Effector memory CD8-positive, alpha-beta T cell (primary cell): ENCODE measurements at regions not wholly inside any gene's neighbourhood (a gene's known extent, or its start where the extent isn't known, plus 50 kb on each side); places are given as distances from the start of the nearest gene placed in this dataset.

ENCODE experiments used
- ATAC-seq: fragments of 150-1000 bp; cut with Tn5 transposase; replicated peaks from 2 replicates; pipeline ENCODE4 v1.10.0; 2021; ENCODE audit warnings: mild to moderate bottlenecking, moderate library complexity
- DNase-seq, 3 experiments: peaks; one replicate each; pipeline ENCODE4 v3.0.0; 2021
- H3K27ac Mint-ChIP-seq, 2 donors: one replicate each; pipeline ENCODE4 v1.8.0; 2022; ENCODE audit warnings: mild to moderate bottlenecking in 2 of 2, mixed read lengths in 2 of 2, moderate library complexity in 2 of 2
- H3K27me3 Mint-ChIP-seq, 2 donors: one replicate each; pipeline ENCODE4 v1.8.0; 2022; ENCODE audit warnings: mixed read lengths in 2 of 2
- H3K36me3 Mint-ChIP-seq: one replicate; pipeline ENCODE4 v1.8.0; 2022; ENCODE audit warnings: mild to moderate bottlenecking, moderate library complexity, mixed read lengths; ENCODE audit not compliant: insufficient read depth
- H3K4me1 Mint-ChIP-seq, 2 donors: one replicate each; pipeline ENCODE4 v1.8.0; 2022; ENCODE audit warnings: low read depth in 2 of 2, mixed read lengths in 2 of 2
- H3K4me3 Mint-ChIP-seq, 2 donors: one replicate each; pipeline ENCODE4 v1.8.0; 2022; ENCODE audit warnings: mild to moderate bottlenecking in 2 of 2, mixed read lengths in 2 of 2, moderate library complexity in 2 of 2
- H3K9me3 Mint-ChIP-seq, 2 donors: one replicate each; pipeline ENCODE4 v1.8.0; 2022; ENCODE audit warnings: mixed read lengths in 2 of 2

DNA sequence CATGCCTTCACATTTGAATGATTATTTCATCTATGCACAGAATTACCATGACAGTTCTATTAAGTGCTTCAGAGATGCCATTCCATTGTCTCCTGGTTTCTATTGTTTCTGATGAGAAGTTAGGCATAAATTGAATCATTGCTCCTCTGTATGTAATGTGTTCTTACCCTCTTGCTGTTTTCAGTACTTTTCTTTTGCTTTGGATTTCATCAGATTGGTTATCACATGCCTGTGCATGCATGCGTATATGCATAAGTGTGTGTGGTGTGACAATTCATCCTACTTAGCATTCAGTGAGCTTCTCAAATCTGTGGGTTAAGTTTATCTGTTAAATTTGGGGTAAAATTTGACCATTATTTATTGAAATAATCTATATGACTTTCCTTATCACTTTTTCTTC is 263.3 kb upstream of the RND3 start:
- Mint-ChIP-seq H3K9me3 (peaks cover 2 to 7% of the 10 kb centered on the region in 2 donors), H3K27me3 (no peaks in the 10 kb centered on the region), H3K4me3 (no peak overlapping the region), H3K4me1 (no peaks in the 10 kb centered on the region), H3K36me3 (no peaks in the 10 kb centered on the region), H3K27ac (no peak overlapping the region)
- ATAC-seq (no peak), DNase-seq (no peak)

DNA sequence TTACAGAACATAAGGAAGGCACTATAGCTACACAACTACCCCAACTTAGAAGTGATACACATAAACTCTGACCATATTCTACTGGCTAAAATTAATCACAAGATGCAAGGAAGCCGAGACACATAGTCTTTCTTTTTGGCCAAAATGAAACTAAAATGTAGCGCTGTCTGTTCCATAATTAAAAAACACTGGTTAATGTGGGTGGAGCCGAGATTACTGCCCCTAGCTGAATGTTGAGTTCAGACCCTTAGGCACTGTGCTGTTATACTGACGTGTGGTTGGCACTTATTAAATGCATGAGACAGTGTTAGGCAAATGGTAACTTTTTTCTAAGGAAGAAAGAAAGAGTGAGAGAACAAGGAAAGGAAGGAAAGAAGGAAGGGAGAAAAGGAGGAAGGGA is 254.6 kb upstream of the RND3 start:
- no peak for DNase-seq
- H3K4me3 Mint-ChIP-seq: no peak overlapping the region
- H3K27ac Mint-ChIP-seq: no peak overlapping the region
- peaks cover 0 to 1% of the 10 kb centered on the region in 2 donors for H3K9me3 Mint-ChIP-seq
- no peaks in the 10 kb centered on the region for H3K4me1 Mint-ChIP-seq
- ATAC-seq: no peak
- H3K27me3 Mint-ChIP-seq: no peaks in the 10 kb centered on the region
- no peaks in the 10 kb centered on the region for H3K36me3 Mint-ChIP-seq

DNA sequence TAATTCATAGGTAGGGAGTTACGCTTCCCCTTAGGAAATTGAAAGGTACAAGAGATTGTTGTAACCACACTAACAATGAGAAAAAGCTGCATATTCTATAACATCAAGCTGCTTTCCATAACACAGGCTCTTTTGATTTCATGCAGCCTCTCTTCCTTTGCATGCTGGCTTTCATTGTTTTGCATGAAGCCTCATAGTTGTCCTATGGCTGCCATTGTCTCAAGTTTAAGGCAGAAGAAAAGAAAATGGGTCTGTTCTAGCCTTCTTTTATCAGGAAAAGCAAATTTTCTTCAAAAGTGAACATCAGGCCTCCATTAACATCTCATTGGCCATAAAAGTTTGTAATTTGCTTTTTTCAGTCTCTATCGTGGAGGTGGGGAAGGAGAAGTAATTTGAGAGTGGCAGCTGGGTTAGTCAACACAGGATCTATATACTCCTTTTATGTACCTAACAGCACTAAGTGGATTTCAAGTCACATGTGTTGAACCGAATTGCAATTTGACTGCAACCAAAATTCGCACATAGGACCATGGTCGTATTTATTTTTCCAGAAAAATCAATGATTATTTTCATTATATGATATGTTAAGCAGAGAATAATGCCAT is 248.5 kb upstream of the RND3 start:
- Mint-ChIP-seq H3K36me3 (no peaks in the 10 kb centered on the region), H3K9me3 (no peaks in the 10 kb centered on the region), H3K4me3 (no peak overlapping the region), H3K4me1 (no peaks in the 10 kb centered on the region), H3K27ac (no peak overlapping the region), H3K27me3 (no peaks in the 10 kb centered on the region)
- ATAC-seq (no peak), DNase-seq (no peak)

DNA sequence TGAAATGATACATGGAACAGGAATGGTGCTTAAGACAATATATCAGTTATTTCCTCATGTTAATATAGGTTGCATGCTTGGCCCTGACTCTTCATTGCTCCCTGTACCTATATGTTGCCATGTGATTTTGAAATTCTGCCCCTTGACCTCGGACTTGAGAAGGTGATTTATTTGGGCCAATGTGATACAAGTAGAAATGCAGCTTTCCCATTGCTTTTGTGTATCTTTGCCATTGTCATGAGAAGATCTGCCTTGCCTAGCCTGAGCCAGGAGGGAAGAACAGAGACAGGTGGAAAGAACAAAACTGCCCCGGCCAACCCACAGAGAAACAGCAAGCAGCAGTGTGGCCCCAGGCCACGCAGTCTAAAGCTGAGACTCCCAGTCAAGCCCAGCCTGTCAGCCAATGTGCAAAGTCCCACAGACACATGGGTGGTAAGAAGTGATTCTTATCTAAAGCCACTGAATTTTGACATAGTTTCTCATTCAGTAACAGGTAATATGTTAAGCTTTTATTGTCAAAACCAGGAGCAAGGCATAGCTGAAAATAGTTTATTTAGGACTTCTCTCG is 245.7 kb upstream of the RND3 start:
- Mint-ChIP-seq H3K4me1 (no peaks in the 10 kb centered on the region), H3K27ac (no peak overlapping the region), H3K27me3 (no peaks in the 10 kb centered on the region), H3K4me3 (no peak overlapping the region), H3K36me3 (no peaks in the 10 kb centered on the region), H3K9me3 (no peaks in the 10 kb centered on the region)
- DNase-seq (no peak), ATAC-seq (no peak)

DNA sequence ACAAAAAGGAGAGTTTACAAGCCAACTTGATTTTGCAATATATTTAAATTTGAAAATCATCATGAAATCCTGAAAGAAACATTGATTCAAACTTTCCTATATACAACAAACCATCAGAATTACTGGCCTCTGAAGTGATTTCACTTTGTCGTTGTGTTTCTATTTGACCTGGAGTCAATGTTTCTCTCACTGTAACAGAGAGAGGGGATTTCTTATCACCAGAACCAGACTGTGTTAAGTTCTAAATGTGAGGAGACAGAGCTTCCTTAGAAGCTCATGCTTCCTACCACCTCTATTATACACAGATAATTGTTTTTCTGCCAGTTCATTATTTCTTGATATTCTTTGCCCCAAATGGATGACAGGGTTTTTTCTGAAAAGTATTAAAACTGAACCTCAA is 245.0 kb upstream of the RND3 start:
- no peak for DNase-seq
- Mint-ChIP-seq H3K27ac (no peak overlapping the region), H3K9me3 (no peaks in the 10 kb centered on the region), H3K27me3 (no peaks in the 10 kb centered on the region), H3K4me3 (no peak overlapping the region), H3K4me1 (no peaks in the 10 kb centered on the region), H3K36me3 (no peaks in the 10 kb centered on the region)
- ATAC-seq: no peak

DNA sequence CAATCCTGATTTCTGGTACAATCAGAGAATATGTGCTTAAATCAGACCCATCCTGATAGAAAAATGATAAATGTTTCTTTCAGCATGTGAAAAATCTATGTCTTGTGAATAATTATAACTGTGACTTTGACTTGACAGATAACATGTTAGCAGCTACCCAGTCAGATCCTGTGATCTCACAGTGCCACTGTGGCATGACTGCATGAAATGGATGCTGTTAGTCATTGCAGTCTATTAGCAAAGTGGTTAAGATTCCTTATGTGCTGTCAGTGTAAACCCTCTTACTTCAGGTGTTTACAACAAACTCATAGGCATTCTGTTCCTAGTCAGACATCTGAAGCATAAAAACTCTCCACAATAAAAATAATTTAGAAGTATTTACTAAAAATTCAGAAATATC is 244.6 kb upstream of the RND3 start:
- Mint-ChIP-seq H3K9me3 (no peaks in the 10 kb centered on the region), H3K36me3 (no peaks in the 10 kb centered on the region), H3K27ac (no peak overlapping the region), H3K4me3 (no peak overlapping the region), H3K27me3 (no peaks in the 10 kb centered on the region), H3K4me1 (no peaks in the 10 kb centered on the region)
- no peak for DNase-seq
- no peak for ATAC-seq

DNA sequence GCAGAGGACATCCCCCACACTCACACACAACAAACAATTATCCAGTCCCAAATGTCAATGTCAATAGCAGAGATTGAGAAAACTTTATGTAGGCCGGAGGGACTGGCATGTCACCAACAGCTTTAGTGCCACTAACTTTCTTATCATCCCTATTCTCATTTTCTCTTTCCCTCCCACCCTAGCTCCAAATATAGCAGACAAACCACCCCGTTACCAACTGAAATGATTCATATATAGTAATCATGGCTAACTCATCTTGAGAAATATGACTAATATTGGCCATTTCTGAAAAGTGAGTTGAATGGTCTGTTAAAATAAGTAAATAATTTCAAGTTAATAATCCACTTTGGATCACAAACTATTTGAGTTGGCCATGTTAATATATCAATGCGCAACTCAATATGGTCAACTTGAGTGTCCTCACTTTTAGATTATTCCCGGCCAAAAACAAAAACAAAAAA is 242.1 kb upstream of the RND3 start:
- DNase-seq (no peak), ATAC-seq (no peak)
- H3K4me3 Mint-ChIP-seq: no peak overlapping the region
- H3K36me3 Mint-ChIP-seq: no peaks in the 10 kb centered on the region
- H3K4me1 Mint-ChIP-seq: no peaks in the 10 kb centered on the region
- H3K9me3 Mint-ChIP-seq: peaks cover 0 to 3% of the 10 kb centered on the region in 2 donors
- no peaks in the 10 kb centered on the region for H3K27me3 Mint-ChIP-seq
- H3K27ac Mint-ChIP-seq: no peak overlapping the region

DNA sequence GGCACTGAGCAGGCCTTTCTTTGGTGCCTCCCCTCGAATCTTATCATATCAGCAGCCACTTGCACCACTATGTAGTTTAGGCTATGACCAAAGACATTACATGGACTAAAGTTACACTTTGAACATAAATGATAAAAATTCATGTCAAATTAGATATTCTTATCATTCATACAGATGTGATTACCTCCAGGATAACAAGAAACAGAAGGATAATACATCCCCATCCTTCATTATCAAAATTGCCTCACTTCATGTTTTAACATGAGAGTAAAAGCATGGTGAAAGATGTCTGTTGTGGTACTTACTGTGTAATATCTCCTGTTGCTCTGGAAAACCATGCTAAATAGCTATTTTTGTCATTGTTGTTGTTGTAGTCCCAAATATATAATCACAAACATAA is 230.8 kb upstream of the RND3 start:
- no peaks in the 10 kb centered on the region for H3K27me3 Mint-ChIP-seq
- no peak overlapping the region for H3K27ac Mint-ChIP-seq
- H3K36me3 Mint-ChIP-seq: no peaks in the 10 kb centered on the region
- DNase-seq (no peak), ATAC-seq (no peak)
- no peaks in the 10 kb centered on the region for H3K4me1 Mint-ChIP-seq
- peaks cover 4 to 22% of the 10 kb centered on the region in 2 donors for H3K9me3 Mint-ChIP-seq
- no peak overlapping the region for H3K4me3 Mint-ChIP-seq

DNA sequence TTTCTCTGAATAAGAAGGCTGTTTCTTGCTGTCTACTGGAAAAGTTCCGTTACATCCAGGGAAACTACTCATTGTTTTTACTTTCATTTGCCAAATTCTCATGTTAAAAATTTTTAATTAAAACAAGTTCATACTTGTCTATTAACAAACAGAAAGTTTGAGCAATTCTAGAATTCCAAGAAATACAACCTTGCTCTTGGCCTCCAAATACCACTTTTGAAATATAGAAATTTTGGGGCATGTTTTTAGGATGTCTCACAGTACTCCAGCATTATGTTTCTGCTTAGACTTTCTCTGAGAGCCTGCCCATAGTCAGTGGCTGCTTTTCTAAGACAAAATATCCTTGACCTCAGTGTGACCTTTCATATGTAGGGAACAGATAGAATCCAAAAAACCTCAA is 228.7 kb upstream of the RND3 start:
- H3K9me3 Mint-ChIP-seq: peaks cover 4 to 14% of the 10 kb centered on the region in 2 donors
- H3K4me1 Mint-ChIP-seq: no peaks in the 10 kb centered on the region
- H3K4me3 Mint-ChIP-seq: no peak overlapping the region
- no peaks in the 10 kb centered on the region for H3K36me3 Mint-ChIP-seq
- no peak for ATAC-seq
- no peak for DNase-seq
- H3K27ac Mint-ChIP-seq: no peak overlapping the region
- H3K27me3 Mint-ChIP-seq: no peaks in the 10 kb centered on the region

DNA sequence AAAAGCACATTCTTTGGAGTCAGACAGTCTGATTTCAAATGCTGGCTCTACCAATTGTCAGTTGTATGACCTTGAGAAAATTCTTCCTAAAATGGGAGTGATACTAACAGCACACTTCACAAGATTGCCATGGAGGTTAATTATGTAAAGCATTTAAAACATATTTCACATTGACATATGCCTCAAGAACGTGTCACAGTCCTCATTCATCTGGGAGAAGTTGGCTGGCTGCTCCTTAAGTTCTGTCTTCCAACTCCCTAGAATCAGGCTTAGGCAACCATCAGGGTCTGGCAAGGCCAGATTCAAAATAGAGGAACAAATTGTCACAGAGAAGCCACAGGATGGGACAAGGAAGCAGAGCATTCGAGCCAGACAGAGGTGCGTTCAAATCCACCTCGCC is 228.0 kb upstream of the RND3 start:
- Mint-ChIP-seq H3K4me3 (no peak overlapping the region), H3K27ac (no peak overlapping the region), H3K9me3 (peaks cover 4 to 14% of the 10 kb centered on the region in 2 donors), H3K36me3 (no peaks in the 10 kb centered on the region), H3K4me1 (no peaks in the 10 kb centered on the region), H3K27me3 (no peaks in the 10 kb centered on the region)
- DNase-seq (no peak), ATAC-seq (no peak)

DNA sequence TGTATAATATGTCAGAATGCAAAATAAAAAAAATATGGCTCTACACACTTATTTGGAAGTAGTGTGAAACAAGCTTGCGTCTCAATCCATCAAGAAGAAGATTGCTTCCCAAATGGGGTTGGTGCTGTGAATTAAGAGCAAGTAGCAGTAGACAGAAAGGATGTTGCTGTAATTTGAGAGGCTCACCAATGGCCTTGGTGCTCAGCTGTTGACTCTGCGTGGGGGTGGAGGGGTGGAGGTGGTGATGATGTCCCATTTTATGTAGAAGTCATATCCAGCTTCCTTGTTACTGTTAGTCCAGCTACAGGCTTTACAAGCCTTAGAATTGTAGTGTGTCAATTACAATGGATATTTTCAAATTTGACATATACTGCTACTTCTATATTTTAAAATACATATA is 223.4 kb upstream of the RND3 start:
- Mint-ChIP-seq H3K4me3 (no peak overlapping the region), H3K9me3 (peaks cover 2 to 7% of the 10 kb centered on the region in 2 donors), H3K4me1 (no peaks in the 10 kb centered on the region), H3K27ac (no peak overlapping the region), H3K36me3 (no peaks in the 10 kb centered on the region), H3K27me3 (no peaks in the 10 kb centered on the region)
- DNase-seq: no peak
- ATAC-seq: no peak

DNA sequence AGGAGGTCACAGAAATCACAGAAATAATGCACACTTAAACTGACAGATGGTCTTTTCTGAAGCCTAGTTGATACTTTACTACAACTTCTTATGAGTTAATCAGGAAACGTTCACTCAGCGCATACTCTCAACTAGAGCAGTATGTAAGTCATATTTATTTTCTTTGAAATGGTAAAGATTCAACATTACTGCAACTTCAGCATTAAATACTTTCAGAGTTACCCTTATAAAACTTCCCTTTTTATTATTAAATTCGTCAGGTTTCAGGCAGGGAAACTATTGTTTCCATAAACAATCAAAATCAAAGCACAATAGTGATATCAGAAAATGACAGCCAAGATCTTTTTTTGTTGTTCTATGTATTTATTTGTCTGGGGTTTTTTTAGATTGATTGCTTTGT is 222.6 kb upstream of the RND3 start:
- Mint-ChIP-seq H3K27ac (no peak overlapping the region), H3K9me3 (peaks cover 2 to 7% of the 10 kb centered on the region in 2 donors), H3K27me3 (no peaks in the 10 kb centered on the region), H3K36me3 (no peaks in the 10 kb centered on the region), H3K4me3 (no peak overlapping the region), H3K4me1 (no peaks in the 10 kb centered on the region)
- DNase-seq (no peak), ATAC-seq (no peak)

DNA sequence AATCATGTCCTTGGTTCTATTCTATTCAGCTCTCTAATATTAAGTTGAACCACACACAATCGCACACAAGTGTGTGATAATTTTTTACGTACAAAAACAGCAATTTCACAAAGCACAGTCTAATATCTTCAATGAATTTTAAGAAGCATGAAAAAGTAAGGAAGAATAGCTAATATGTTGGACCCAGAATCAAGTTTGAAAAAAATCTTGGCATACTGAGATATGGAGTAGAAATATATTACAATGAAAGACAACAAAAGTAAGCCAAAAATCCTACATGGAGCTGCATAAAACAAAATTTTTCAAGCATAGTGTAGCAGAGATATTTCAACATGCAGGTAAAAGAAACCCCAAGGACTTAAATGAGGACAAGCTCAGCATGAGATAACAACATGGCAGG is 219.1 kb upstream of the RND3 start:
- DNase-seq: no peak
- Mint-ChIP-seq H3K27ac (no peak overlapping the region), H3K4me1 (no peaks in the 10 kb centered on the region), H3K9me3 (peaks cover 4 to 7% of the 10 kb centered on the region in 2 donors), H3K27me3 (no peaks in the 10 kb centered on the region), H3K4me3 (no peak overlapping the region), H3K36me3 (no peaks in the 10 kb centered on the region)
- no peak for ATAC-seq

DNA sequence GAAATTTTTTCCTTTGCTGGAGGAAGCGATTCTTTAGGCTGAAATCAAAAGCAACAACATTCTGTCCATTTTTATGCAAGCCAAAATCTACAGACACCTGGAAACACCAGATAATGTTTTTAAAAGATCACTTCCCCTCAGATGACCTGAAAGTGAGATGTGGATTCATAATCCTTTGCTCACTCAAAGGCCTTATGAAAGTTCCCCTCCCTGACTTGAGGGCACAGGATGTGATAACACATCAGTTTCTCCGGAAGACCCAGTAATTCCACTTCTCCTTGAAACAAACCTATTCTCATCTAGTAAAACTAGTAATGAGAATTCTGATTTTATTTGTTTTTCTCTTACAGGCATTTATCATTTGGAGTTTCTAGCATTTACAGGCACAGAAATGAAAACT is 218.3 kb upstream of the RND3 start:
- H3K4me1 Mint-ChIP-seq: no peaks in the 10 kb centered on the region
- DNase-seq: no peak
- no peak overlapping the region for H3K4me3 Mint-ChIP-seq
- no peak overlapping the region for H3K27ac Mint-ChIP-seq
- no peaks in the 10 kb centered on the region for H3K36me3 Mint-ChIP-seq
- no peak for ATAC-seq
- H3K9me3 Mint-ChIP-seq: peaks cover 5 to 7% of the 10 kb centered on the region in 2 donors
- no peaks in the 10 kb centered on the region for H3K27me3 Mint-ChIP-seq
